Hepatic stellate cell (primary cell): ENCODE measurements at regions not wholly inside any gene's neighbourhood (a gene's known extent, or its start where the extent isn't known, plus 50 kb on each side); places are given as distances from the start of the nearest gene placed in this dataset.

ENCODE experiments used
- DNase-seq: peaks from one replicate; pipeline ENCODE4 v3.0.0; 2011; ENCODE audit warnings: low spot score

DNA sequence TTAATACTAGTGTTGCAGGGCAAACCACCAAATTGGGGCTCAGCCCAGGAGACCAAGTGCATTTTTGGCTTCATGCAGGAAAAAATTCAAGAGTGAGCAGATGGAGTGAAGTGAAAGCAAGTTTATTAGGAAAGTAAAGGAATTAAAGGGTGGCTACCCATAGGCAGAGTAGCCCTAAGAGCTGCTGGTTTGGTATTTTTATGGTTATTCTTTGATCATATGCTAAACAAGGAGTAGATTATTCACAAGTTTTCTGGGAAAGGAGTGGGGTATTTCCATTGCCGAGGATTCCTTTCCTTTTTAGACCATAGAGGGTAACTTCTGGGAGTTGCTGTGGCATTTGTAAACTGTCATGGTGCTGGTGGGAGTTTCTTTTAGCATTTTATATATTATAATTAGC is 459.0 kb downstream of the KLF5 start:
- DNase-seq: no peak

GRCh38 chr13:73516731-73517130 is 457.9 kb downstream of the KLF5 start:
- DNase-seq: no peak

- no peak for DNase-seq
These were observed 455.4 kb downstream of the KLF5 start for GRCh38 chr13:73514208-73514607.

DNA sequence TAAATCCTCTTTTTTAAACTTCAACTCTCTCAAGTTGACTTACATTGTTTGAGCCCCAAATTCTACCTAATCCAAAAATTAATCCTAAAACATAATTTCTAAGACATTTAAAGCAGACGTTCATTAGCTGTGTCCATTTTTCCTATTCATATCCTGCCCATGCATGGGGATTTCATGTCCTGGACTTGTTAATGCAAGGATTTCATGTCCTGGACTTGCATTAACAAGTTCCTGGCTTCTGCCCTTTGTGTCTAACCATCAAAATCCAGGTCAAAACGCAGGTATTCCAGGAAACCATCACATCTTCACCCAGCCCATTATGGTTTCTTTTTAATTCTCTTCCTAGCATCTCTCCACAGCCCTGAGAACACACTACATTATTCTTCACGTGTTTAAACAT is 454.9 kb downstream of the KLF5 start:
- no peak for DNase-seq

DNA sequence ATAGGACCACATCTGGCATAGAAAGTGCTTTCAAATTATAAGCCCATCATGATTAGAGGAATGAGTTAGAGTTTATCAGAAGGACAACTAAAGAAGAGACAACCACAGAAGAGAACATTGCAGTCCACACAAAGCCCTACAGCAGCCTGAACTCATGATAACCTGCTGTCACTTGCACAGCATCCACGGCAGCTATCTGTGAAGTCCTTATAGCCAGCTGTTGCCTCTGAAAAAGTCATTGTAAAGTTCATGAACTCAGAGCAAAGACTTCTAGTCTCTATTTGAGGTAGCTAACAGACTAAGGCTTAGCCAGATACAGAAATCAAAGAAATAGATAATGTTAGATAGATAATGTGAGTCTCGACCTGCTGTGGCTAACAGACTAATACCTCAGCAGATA is 450.0 kb downstream of the KLF5 start:
- no peak for DNase-seq

- no peak for DNase-seq
These were observed 446.6 kb downstream of the KLF5 start for GRCh38 chr13:73505376-73505890.

DNA sequence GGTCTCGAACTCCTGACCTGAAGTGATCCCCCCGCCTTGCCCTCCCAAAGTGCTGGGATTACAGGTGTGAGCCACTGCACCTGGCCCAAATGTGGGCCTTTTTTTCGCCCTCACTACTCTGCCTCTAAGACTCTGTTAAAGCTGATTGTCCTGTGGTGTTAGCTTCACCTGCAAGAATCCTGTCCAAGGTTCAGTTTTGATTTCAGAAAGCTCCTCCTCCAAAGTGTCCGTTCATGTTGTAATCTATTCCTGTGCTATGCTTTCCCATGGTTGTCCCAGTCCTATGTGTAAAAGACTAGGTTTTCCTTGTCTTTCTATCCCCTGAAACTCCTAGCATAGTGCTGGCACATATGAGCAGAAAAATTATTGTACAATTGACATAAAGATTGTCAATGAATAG is 440.9 kb downstream of the KLF5 start:
- DNase-seq: no peak

DNA sequence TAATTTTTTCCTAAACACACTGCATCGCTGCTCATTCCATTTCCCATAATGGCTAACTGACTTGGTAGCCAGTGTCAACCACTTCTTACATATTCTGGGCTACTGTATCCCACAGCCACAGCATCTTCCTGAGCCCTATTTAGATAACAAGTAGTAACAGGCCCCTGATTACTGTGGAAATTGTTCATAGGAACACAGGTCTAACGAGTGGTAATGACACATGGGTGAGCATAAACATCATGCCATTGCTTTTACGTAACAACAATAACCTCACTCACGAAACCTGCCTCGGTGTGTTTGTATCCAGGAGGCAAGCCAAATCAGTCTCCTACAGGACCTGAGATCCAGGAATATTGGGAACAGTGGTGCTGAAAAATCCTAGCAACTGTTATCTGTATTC is 438.6 kb downstream of the KLF5 start:
- no peak for DNase-seq

DNA sequence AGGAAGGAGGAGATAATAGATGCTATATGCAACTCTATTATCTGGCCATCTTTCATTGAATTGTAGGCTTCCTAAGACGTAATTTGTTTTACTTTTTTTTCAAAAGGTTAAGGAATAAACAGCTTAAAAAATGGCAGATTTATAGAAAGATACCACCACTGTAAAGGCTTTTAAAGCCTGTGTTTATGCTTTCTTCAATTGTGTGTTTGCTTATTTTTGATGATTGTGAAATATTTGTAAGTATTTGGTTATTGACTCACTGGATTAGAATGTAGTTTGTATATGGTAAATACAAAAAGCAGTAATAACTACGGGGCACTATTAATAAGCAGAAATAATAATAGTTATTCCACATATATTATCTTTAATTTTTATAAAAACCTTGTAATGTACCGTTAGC is 437.9 kb downstream of the KLF5 start:
- DNase-seq: no peak

- no peak for DNase-seq
These were observed 434.0 kb downstream of the KLF5 start for GRCh38 chr13:73492811-73493210.

GRCh38 chr13:73482556-73482955 is 423.8 kb downstream of the KLF5 start:
- no peak for DNase-seq

DNA sequence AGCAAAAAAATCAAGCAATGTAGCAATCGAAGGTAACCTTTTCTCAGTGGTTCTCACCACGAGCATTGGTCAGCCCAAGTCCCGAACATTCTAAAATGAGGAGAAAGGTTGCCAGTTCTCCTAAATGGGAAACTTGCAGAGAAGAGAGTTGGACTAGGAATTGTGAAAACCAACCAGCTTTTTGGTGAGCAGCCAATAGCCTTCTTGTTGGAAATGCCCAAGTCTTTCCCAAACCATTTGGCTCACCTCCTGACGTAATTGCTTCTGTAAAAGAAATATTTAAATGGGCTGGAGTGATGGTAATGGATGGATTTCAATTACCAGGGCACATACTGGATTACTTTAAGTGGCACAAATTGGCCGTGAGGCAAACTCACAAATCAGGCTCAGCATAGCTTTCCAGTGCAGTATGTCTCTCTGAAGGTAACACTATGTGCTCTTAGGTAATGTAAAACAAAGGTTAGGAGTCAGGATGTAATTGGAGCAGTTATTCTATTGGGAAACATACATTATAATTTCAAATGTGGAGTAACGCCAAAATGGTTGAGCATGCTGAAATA is 423.2 kb downstream of the KLF5 start:
- no peak for DNase-seq

GRCh38 chr13:73480779-73481559 is 422.2 kb downstream of the KLF5 start:
- DNase-seq: no peak

GRCh38 chr13:73479856-73480255 is 421.1 kb downstream of the KLF5 start:
- DNase-seq: no peak

- no peak for DNase-seq
These were observed 420.5 kb downstream of the KLF5 start for GRCh38 chr13:73479351-73479750.

DNA sequence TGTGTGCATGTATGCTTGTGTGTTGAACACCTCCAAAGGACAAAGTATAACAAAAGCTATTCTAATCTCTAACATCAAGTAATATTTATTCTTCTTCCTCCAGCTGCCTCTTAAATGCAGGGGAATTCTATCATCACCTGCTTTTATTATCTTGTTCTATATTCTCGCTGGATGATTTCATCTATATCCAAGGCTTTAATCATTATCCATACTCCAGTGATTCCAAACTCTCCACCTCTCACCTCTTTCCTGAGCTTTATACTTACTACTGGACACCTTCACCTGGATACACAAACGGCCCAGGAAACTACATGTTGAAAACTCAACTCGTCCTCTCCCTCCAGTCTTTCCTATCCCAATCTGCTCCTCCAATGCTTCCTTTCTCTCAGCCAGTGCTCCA is 418.6 kb downstream of the KLF5 start:
- no peak for DNase-seq

DNA sequence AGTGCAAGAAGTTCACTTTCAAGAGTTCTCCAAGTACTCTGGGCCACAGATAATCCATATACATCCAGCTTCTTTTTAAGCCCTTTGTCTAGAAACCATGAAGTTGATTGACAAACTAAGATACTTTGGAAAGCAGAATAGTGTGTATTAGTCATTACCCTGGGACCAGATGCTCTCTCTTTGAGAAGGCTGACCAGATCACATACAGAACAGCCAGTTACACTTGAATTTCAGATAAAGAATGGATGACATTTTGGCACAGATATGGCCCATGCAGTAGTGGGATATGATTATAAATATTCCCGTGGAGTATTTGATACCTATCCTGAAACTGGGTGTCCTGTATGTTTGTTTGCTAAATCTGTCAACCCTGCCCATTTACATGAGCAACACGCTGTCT is 414.2 kb downstream of the KLF5 start:
- no peak for DNase-seq

- no peak for DNase-seq
These were observed 408.3 kb downstream of the KLF5 start for GRCh38 chr13:73467125-73467524.

- no peak for DNase-seq
These were observed 407.8 kb downstream of the KLF5 start for GRCh38 chr13:73466561-73466960.

- DNase-seq: no peak
These were observed 406.8 kb downstream of the KLF5 start for GRCh38 chr13:73465617-73465971.

DNA sequence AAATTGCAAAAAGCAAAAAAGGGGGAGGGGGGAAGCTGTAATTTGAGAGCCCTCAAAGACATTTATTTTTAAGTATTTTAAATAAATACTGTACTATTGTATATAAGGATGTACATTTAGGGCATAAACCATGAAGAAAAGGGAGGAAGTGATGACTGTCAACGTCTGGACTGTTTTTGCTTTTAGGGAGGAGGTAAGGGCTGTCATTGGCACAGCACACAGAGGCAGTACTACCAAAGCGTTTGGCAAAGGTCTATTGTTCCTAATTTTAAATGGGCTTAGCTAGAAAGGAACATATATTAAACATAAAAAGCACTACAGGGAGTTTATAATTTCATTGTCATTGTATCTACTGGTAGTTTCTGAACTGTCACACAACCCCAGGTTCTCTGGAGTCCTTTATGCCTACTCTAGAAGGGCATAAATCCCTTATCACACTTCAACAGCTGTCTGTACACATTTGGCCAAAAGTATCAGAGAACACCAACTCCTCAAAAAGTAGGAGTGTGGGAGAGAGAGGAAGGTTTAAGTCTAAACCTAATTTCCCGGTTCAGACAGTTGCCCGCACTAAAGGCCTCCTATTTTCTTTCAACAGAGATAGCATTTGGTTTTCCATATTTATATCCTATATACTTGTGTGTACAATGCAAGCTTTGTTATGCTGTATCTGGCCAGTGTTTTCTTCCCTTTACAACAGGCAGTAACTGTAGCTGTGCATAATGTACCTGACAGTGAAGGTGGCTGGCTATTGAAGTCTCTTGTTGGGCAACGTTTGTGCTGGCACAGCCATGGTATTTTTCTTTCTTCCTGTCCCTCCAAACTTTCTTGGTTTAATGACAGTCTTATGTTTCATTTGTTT is 406.2 kb downstream of the KLF5 start:
- no peak for DNase-seq

DNA sequence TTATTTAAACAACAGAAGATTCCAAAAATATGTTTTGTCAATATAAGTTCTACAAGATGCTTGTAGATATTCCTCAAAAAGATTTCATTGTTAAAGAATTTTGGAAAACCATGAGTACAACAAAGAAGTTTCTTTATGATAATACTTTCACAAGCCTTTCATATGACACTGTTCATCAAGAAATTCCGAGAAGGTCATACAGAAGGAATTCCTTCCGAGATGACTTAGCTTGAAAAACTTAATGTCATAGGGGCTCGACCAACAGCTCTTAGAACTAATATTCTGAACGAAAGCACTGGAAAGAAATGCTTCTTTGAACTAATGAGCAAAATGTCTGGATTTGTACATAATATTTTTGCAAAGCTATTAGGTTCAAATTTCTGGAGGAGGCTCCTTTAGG is 403.4 kb downstream of the KLF5 start:
- no peak for DNase-seq
